GM19455 (cell line): ENCODE measurements at regions not wholly inside any gene's neighbourhood (a gene's known extent, or its start where the extent isn't known, plus 50 kb on each side); places are given as distances from the start of the nearest gene placed in this dataset.
"Not testable (repeated sequence)": the region's sequence is repeated elsewhere in the genome, so short reads cannot be mapped to it uniquely, and the experiment has no call there.

Experiments
- ATAC-seq: cut with Tn5 transposase; IDR thresholded peaks from one replicate; pipeline ENCODE4 v1.9.1; 2021; ENCODE audit not compliant: unreplicated experiment

DNA sequence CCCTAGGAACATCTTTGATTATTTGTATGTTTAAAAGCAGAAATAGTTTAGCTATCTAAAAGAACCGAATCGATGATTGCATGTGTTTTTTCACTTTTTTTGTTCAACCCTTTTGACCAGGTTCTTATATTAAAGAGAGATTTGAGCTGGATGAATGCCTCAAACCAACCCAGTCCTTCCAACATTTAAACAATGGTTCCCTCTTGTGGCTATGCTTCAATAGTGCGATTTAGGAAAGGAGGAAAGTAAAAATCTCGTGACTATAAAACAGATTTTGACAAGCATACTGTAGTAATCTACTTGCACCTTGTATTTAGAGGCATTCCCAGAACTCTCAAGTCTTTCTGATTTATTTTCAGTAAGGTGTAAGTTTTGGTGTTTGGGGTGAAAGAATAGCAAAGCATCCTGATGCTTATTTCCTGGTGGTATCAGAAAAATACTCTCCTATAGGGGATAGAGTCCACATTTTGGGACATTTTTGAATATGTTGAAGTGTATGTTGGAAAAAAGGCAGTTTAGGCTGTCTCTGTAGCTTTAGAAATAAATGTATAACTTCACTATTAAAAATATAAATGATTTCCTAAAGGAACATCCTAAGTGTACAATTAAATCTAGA is 159.6 kb upstream of the KCNH8 start:
- no peak for ATAC-seq

DNA sequence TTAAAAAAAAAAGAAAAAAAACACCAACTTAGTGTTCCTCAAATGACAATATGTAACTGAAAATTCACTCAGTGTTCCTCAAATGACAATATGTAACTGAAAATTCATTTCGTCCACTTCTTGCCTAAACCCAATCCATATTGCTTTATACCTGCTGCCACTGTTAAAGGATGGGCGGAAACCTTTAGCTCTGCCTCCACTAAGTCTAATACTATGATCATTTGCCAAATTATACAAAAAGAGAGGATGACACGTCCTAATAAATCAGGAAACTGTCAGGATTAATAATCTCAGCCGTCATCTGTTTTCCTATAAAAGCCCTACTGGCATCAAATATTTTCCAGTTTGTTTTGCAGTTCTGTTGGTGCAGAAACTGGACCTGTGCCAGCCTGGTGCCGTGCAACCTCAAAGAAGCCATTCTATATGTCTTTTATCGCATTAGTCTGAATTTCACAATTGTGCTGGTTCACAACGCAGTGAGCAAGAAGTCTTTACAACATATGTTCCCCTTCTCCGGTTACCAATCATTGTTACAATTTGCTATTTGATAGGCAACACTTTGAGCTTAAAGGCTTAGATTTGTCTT is 160.4 kb upstream of the KCNH8 start:
- ATAC-seq: no peak

DNA sequence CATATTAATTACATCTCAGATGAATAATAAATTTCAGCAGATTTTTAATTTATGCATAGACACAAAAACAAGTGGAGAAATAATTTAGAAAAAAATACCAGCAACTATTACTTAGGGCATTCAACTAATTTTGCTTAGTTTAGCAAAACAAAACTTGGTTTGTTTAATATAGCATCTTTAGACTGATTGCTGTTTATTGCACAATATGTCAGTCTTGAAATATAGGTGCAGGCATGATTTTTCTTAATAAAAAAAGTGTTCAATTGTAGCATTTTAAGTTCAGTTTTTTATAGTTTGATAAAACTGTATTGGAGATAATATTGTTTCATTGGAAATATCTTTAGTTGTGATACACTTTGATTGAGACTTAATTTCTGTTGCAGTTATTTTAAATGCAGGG is 161.2 kb upstream of the KCNH8 start:
- no peak for ATAC-seq

DNA sequence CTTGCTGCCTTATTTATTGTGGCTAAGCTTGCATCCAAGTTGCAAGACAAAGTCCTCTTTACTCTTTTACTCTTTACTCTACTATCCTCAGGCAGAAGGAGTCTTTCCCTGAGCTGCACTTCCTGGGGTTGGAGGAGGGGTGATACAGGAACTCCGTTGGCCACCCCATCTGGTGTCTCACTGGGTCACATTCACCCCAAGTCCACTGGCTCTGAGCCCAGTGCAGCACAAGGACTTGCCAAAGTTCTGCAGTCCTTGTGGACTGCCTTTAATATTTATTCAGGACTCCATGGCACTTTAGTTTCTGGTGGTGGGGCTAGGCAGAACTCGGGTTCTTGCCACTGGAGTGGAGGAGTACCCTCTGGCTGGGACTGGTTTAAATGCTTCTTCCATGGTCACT is 165.4 kb upstream of the KCNH8 start:
- ATAC-seq: no peak

GRCh38 chr3:18976102-18976501 is 172.2 kb upstream of the KCNH8 start:
- not testable (repeated sequence) for ATAC-seq

- ATAC-seq: no peak
Observed at GRCh38 chr3:18968120-18968519, 180.2 kb upstream of the KCNH8 start.

GRCh38 chr3:18965781-18966180 is 182.5 kb upstream of the KCNH8 start:
- ATAC-seq: no peak

DNA sequence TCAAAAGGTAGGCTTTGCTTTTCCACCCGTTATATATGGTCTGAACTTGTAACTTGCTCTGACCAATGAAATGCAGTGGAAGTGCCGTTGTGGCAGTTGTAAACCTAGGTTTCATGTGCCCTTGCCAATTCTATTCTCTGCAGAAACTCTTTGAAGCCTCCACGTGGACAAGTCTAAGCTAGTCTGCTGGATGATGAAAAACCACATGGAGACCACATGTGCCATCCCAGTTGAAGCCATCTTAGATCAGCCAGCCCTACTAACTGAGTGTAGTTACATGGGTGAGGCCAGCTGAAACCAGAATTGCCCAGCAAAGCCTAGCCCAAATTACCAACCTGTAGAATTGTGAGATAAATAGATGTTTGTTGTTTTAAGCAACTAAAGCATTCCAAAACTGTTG is 183.7 kb upstream of the KCNH8 start:
- ATAC-seq: no peak

- ATAC-seq: no peak
Observed at GRCh38 chr3:18951333-18951732, 197.0 kb upstream of the KCNH8 start.

GRCh38 chr3:18946524-18946923 is 201.8 kb upstream of the KCNH8 start:
- no peak for ATAC-seq

DNA sequence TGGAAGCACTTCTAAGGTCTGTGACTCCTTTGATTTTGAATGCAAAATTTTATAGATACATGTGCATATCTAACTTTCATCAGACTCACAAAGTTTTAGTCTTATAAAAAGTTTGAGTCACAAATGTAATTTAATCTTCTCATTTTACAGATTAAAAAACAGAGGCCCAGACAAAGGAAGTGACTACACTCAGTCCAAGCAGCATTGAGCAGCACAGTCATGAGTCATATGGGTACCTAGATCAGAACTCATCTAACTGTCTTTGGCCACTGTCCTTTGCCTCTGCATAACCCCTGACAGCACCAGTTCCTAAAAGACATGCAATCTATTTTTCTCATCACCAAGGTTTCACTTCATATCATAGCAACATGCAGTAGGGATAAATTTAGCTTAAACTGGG is 210.7 kb upstream of the KCNH8 start:
- ATAC-seq: no peak

GRCh38 chr3:18919158-18919557 is 229.2 kb upstream of the KCNH8 start:
- no peak for ATAC-seq

DNA sequence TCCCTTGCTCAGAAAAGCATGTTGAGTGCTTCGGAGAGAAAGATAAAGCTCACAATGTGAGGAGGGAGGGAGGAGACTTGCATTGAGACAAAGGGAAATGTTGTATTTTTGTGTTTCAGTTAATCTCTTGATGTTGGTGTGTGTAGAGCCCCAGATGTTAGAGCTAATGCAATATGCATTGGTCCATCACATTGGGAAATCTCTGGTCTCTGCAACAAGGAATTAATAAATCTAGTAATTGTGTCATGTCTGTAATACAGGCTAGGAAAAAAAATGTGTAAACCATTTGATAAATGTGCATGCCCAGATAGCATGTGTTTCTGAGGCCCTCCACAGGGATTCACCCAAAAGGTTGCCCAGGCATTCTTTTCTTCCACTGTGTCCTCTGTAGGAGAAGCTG is 230.4 kb upstream of the KCNH8 start:
- no peak for ATAC-seq

GRCh38 chr3:18902081-18902793 is 246.1 kb upstream of the KCNH8 start:
- no peak for ATAC-seq

GRCh38 chr3:18901571-18901970 is 246.7 kb upstream of the KCNH8 start:
- ATAC-seq: no peak

DNA sequence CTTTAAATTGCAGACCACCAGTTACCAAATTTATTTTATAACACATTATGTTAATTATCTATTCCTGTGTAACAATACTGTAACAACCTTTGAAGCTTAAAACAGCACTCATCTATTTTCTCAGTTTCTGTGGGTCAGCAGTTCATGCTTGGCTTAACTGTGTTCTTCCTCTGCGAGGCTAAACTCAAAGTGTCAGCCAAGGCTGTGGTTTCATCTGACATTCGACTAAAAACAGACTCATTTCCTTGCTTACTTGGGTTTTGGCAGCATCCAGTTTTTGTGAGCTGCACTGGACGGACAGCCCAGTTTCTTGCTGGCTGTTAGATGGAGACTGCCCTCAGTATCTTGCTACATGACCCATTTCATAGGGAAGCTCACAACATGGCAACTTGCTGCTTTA is 247.3 kb upstream of the KCNH8 start:
- ATAC-seq: no peak

DNA sequence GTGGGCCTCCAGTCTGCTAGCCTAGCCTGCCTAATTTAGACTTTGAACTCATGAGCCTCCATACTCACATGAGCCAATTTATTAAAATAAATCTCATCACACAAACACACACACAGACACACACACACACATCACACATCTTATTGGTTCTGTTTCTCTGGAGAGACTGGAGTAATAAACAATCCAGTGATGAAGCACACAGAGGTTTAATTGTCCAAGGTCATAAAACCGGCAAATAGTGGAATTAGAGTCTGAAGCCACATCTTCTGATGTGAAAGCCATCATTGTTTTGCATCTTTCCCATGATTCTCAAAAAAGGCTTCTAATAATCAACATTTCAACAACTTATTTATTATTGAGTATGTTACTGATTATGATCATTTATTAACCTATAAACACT is 249.4 kb upstream of the KCNH8 start:
- ATAC-seq: no peak

DNA sequence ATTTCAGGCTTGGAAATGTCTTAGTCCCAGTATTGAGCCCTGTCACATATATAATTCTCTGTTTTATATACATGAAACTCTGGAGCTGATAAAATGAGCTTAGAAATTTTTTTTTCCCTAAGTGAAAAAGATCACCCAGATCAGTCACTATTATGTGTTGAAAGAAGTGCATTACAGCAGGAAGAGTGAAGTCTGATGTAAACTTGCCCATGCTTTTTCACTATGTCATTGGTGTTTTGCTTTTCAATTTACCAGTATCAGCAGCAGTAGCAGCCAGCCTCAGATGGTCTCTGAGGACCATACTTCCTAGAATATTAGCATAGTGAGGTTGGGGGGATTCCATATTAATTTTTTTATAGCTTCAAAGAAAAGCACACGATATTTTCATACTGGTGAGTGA is 255.6 kb upstream of the KCNH8 start:
- ATAC-seq: no peak

DNA sequence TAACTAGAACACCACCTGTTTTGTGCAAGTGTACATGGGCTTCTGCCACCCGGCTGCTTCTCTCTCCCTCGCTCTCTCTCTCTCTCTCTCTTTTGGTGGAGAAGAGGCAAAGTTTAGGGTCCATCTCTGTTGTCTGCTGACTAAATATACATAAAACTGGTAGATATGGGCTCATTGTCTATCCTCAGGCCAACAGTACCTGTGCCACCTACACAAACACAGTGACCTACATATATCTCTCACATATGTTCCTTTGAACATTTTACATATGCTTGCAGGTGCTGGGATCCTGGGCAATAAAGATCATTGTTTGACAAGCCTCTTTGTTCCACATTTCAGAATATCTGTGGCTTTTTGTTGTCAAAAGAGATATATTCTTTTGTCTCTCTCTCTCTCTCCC is 256.3 kb upstream of the KCNH8 start:
- no peak for ATAC-seq

DNA sequence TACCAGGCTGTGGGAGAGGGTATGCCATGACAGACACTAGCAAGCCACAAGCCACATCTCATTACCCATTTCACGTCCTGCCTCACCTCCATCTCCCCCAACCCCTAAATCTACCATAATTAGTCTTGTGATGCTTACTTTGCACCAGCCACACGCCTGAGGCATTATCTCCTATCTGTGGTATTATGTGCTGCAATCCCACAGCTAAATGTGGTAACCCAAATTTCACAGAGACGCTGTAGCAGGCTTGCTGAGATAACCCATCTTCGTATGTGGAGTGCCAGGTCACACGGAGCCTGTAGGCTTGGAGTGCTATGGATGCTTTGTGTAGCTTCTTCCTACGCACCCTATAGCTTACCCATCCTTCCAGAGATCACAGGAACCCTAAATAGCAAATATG is 256.7 kb upstream of the KCNH8 start:
- no peak for ATAC-seq

DNA sequence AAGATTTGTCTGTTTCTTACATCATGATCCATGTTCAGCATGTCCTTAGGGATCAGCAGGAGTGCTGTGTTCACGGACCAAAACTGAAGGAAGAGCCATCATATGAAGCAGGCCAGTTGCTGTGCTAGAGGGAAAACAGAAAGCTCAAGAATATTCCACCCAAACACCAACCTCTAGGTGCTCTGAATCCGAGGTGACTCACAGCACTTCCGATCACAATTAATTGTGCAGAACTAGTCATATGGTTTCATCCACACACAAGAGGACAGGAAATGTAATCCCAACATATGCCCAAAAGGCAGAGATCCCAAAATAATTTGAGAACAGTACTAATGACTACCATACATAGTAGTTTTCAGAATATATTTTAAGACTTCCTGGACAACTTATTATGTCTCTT is 257.9 kb upstream of the KCNH8 start:
- no peak for ATAC-seq

DNA sequence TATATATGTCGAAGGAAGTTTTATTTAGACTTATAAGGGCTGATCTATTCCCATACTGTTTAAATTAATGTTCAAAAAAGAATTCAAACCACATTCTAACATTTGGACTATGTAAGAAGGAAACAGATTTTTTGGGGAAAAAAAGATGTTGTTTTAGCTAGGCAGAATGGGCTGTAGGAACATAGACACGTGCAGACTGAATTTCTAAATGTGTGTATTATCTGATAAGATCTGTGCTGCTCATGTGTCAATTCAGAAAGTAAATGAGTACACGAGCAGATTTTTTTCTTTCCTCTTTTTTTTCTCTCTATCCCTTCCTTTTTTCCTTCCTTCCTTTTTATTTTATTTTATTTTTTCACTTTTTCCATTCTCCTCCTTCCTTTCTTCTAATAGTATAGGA is 259.5 kb upstream of the KCNH8 start:
- ATAC-seq: no peak

GRCh38 chr3:18888370-18888769 is 259.9 kb upstream of the KCNH8 start:
- no peak for ATAC-seq
